Left ventricle myocardium inferior (tissue), 1 donor: ENCODE measurements at regions not wholly inside any gene's neighbourhood (a gene's known extent, or its start where the extent isn't known, plus 50 kb on each side); places are given as distances from the start of the nearest gene placed in this dataset.

Experiments
- DNase-seq: peaks from one replicate; pipeline ENCODE4 v3.0.0-alpha.2; 2020
- H3K27ac ChIP-seq: fragments of 200-600 bp; replicated peaks from 2 replicates; pipeline ENCODE4 v1.8.0; 2021
- H3K27me3 ChIP-seq: fragments of 200-600 bp; 2 replicates; pipeline ENCODE4 v1.8.0; 2021; ENCODE audit warnings: low read depth
- H3K36me3 ChIP-seq: fragments of 200-600 bp; 2 replicates; pipeline ENCODE4 v1.8.0; 2021
- H3K4me1 ChIP-seq: fragments of 200-600 bp; 2 replicates; pipeline ENCODE4 v1.8.0; 2021
- H3K4me3 ChIP-seq: fragments of 200-600 bp; 2 replicates; pipeline ENCODE4 v1.8.0; 2021; ENCODE audit warnings: mild to moderate bottlenecking, moderate library complexity
- H3K9me3 ChIP-seq: fragments of 200-600 bp; replicated peaks from 2 replicates; pipeline ENCODE4 v1.8.0; 2021
- CTCF ChIP-seq: fragments of 200-600 bp; IDR thresholded peaks from 2 replicates; pipeline ENCODE4 v1.8.0; 2021; ENCODE audit warnings: antibody characterized with exemption, mild to moderate bottlenecking, borderline replicate concordance
- intact Hi-C: fragments of 100-400 bp; cut with micrococcal nuclease; formaldehyde crosslinking; loops from one replicate; pipeline ENCODE4 v1.11.0; 2022
- donor health status: DM: no; HTN: yes; CAD: no; lungs with severe emphysema.

GRCh38 chr9:80086386-80086785 lies 514.6 kb downstream of the TLE4 start:
- TF ChIP-seq CTCF, result no peak
- no peak overlapping the region for H3K4me3 ChIP-seq
- no peaks in the 10 kb centered on the region for H3K36me3 ChIP-seq
- H3K4me1 ChIP-seq, result no peaks in the 10 kb centered on the region
- peaks cover 6% of the 10 kb centered on the region for H3K27me3 ChIP-seq
- H3K27ac ChIP-seq, result no peak overlapping the region
- intact Hi-C loops, result no loop called here
- DNase-seq, result no peak
- peaks cover 17% of the 10 kb centered on the region for H3K9me3 ChIP-seq

DNA sequence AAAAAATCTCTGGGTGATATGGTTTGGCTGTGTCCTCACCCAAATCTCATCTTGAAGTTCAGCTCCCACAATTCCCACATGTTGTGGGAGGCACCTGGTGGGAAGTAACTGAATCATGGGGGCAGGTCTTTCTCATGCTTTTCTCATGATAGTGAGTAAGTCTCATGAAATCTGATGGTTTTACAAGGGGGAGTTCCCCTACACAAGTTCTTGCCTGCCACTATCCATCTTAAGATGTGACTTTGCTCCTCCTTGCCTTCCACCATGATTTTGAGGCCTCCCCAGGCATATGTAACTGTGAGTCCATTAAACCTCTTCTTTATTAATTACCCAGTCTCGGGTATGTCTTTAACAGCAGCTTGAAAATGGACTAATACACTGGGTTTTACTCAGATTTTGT lies 513.9 kb downstream of the TLE4 start:
- TF ChIP-seq CTCF, result no peak
- intact Hi-C loops, result no loop called here
- no peaks in the 10 kb centered on the region for H3K36me3 ChIP-seq
- no peak overlapping the region for H3K4me3 ChIP-seq
- DNase-seq, result no peak
- H3K4me1 ChIP-seq, result no peaks in the 10 kb centered on the region
- no peaks in the 10 kb centered on the region for H3K27me3 ChIP-seq
- H3K9me3 ChIP-seq, result peaks cover 24% of the 10 kb centered on the region
- no peak overlapping the region for H3K27ac ChIP-seq

- DNase-seq, result no peak
- H3K9me3 ChIP-seq, result peaks cover 33% of the 10 kb centered on the region
- intact Hi-C loops, result no loop called here
- no peaks in the 10 kb centered on the region for H3K27me3 ChIP-seq
- H3K4me1 ChIP-seq, result no peaks in the 10 kb centered on the region
- H3K27ac ChIP-seq, result no peak overlapping the region
- TF ChIP-seq CTCF, result no peak
- no peaks in the 10 kb centered on the region for H3K36me3 ChIP-seq
- H3K4me3 ChIP-seq, result no peak overlapping the region
Observed at GRCh38 chr9:80082213-80082612, 510.4 kb downstream of the TLE4 start.

GRCh38 chr9:80078826-80079225 lies 507.1 kb downstream of the TLE4 start:
- Histone ChIP-seq H3K36me3 (no peaks in the 10 kb centered on the region), H3K9me3 (peaks cover 33% of the 10 kb centered on the region), H3K27me3 (no peaks in the 10 kb centered on the region), H3K4me1 (peaks cover 5% of the 10 kb centered on the region), H3K27ac (no peak overlapping the region), H3K4me3 (no peak overlapping the region)
- intact Hi-C loops, result no loop called here
- DNase-seq, result no peak
- TF ChIP-seq CTCF, result no peak

- Histone ChIP-seq H3K9me3 (peaks cover 23% of the 10 kb centered on the region), H3K36me3 (no peaks in the 10 kb centered on the region), H3K4me1 (peaks cover 5% of the 10 kb centered on the region), H3K4me3 (no peak overlapping the region), H3K27me3 (no peaks in the 10 kb centered on the region), H3K27ac (no peak overlapping the region)
- TF ChIP-seq CTCF, result no peak
- intact Hi-C loops, result no loop called here
- no peak for DNase-seq
Observed at GRCh38 chr9:80077059-80077458, 505.3 kb downstream of the TLE4 start.

DNA sequence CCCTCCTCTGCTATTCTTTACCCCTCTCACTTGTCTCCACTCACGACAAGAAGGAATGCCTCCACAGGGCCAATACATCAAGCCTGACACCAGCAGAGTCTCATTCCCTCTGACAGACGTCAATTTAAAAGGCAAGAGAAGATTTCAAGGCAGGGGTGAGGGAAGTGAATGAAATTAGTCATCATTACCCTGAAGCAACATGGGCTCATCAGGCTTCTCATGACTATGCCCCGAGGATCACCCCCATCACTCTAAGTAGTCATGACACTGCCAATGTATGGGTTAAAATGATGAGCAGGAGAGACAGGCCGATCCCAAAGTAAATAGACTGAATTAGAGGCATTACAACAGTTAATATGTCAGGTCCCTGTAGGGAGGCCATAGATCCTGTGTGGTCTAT lies 504.4 kb downstream of the TLE4 start:
- Histone ChIP-seq H3K9me3 (peaks cover 14% of the 10 kb centered on the region), H3K27me3 (no peaks in the 10 kb centered on the region), H3K4me1 (peaks cover 5% of the 10 kb centered on the region), H3K27ac (no peak overlapping the region), H3K36me3 (no peaks in the 10 kb centered on the region), H3K4me3 (no peak overlapping the region)
- DNase-seq, result no peak
- intact Hi-C loops, result no loop called here
- TF ChIP-seq CTCF, result no peak
